HS-5 (cell line): ENCODE measurements at regions not wholly inside any gene's neighbourhood (a gene's known extent, or its start where the extent isn't known, plus 50 kb on each side); places are given as distances from the start of the nearest gene placed in this dataset.
"Not testable (repeated sequence)": the region's sequence is repeated elsewhere in the genome, so short reads cannot be mapped to it uniquely, and the experiment has no call there.

Experiments
- DNase-seq: peaks from one replicate; pipeline ENCODE4 v3.0.0-alpha.2; 2012; ENCODE audit warnings: low read depth

- no peak for DNase-seq
Measured at GRCh38 chr10:78596556-78596955, 472.2 kb upstream of the ZMIZ1 start.

GRCh38 chr10:78597796-78598555, 470.8 kb upstream of the ZMIZ1 start:
- no peak for DNase-seq

GRCh38 chr10:78599122-78599853, 469.5 kb upstream of the ZMIZ1 start:
- no peak for DNase-seq

GRCh38 chr10:78600121-78600665, 468.6 kb upstream of the ZMIZ1 start:
- DNase-seq = no peak

GRCh38 chr10:78600740-78601139, 468.0 kb upstream of the ZMIZ1 start:
- DNase-seq = no peak

GRCh38 chr10:78602201-78602932, 466.4 kb upstream of the ZMIZ1 start:
- DNase-seq = no peak

- DNase-seq = no peak
Measured at GRCh38 chr10:78604286-78604685, 464.5 kb upstream of the ZMIZ1 start.

GRCh38 chr10:78604721-78605120, 464.0 kb upstream of the ZMIZ1 start:
- DNase-seq = no peak

GRCh38 chr10:78605800-78606350, 462.9 kb upstream of the ZMIZ1 start:
- peak; percentile 15 for DNase-seq

GRCh38 chr10:78606766-78607165, 462.0 kb upstream of the ZMIZ1 start:
- DNase-seq = not testable (repeated sequence)

GRCh38 chr10:78609976-78610375, 458.8 kb upstream of the ZMIZ1 start:
- no peak for DNase-seq

- DNase-seq = no peak
Measured at GRCh38 chr10:78613132-78613531, 455.6 kb upstream of the ZMIZ1 start.

GRCh38 chr10:78614267-78614666, 454.5 kb upstream of the ZMIZ1 start:
- DNase-seq = no peak

- no peak for DNase-seq
Measured at GRCh38 chr10:78614744-78615143, 454.0 kb upstream of the ZMIZ1 start.

GRCh38 chr10:78616125-78616695, 452.6 kb upstream of the ZMIZ1 start:
- DNase-seq = no peak

- no peak for DNase-seq
Measured at GRCh38 chr10:78617115-78617514, 451.7 kb upstream of the ZMIZ1 start.

- DNase-seq = no peak
Measured at GRCh38 chr10:78617631-78618030, 451.1 kb upstream of the ZMIZ1 start.

GRCh38 chr10:78618050-78618449, 450.7 kb upstream of the ZMIZ1 start:
- DNase-seq = no peak

GRCh38 chr10:78619115-78619851, 449.5 kb upstream of the ZMIZ1 start:
- no peak for DNase-seq

- no peak for DNase-seq
Measured at GRCh38 chr10:78619896-78620295, 448.9 kb upstream of the ZMIZ1 start.
